Astrocyte (in vitro differentiated cells and primary cell): ENCODE measurements at regions not wholly inside any gene's neighbourhood (a gene's known extent, or its start where the extent isn't known, plus 50 kb on each side); places are given as distances from the start of the nearest gene placed in this dataset.

ENCODE experiments used
- DNase-seq: peaks from one replicate; pipeline ENCODE4 v3.0.0-alpha.2; 2010; ENCODE audit warnings: low read depth
- FAIRE-seq: peaks from 2 replicates; lab custom pipeline; 2011; peaks lifted over from hg19 to GRCh38; lab: Jason Lieb, UNC
- H2AFZ ChIP-seq: 2 replicates; pipeline ENCODE4 v1.6.0; 2012; ENCODE audit warnings: low read depth, low read length, inconsistent platforms
- H3K27ac ChIP-seq: 2 replicates; pipeline ENCODE4 v1.5.1; 2011; ENCODE audit warnings: low read depth, low read length, inconsistent platforms
- H3K27me3 ChIP-seq: 2 replicates; pipeline ENCODE4 v1.6.0; 2011; ENCODE audit warnings: low read length, inconsistent platforms; ENCODE audit not compliant: insufficient read depth
- H3K36me3 ChIP-seq: 2 replicates; pipeline ENCODE4 v1.5.1; 2011; ENCODE audit warnings: low read length, inconsistent platforms; ENCODE audit not compliant: insufficient read depth
- H3K4me1 ChIP-seq: 2 replicates; pipeline ENCODE4 v1.5.1; 2011; ENCODE audit warnings: low read length, inconsistent platforms; ENCODE audit not compliant: insufficient read depth
- H3K4me2 ChIP-seq: 2 replicates; pipeline ENCODE4 v1.6.0; 2012; ENCODE audit warnings: low read length, inconsistent platforms
- H3K4me3 ChIP-seq: 2 replicates; pipeline ENCODE4 v1.5.1; 2011; ENCODE audit warnings: low read depth, mild to moderate bottlenecking, low read length, inconsistent platforms; ENCODE audit not compliant: insufficient read depth
- H3K79me2 ChIP-seq: 2 replicates; pipeline ENCODE4 v1.6.0; 2012; ENCODE audit warnings: mild to moderate bottlenecking, low read length, inconsistent platforms; ENCODE audit not compliant: insufficient read depth
- H3K9ac ChIP-seq: 2 replicates; pipeline ENCODE4 v1.6.0; 2012; ENCODE audit warnings: mild to moderate bottlenecking, low read length, inconsistent platforms
- H3K9me3 ChIP-seq: 2 replicates; pipeline ENCODE4 v1.5.1; 2012; ENCODE audit warnings: low read depth, mild to moderate bottlenecking, low read length, inconsistent platforms; ENCODE audit not compliant: insufficient read depth
- H4K20me1 ChIP-seq: 2 replicates; pipeline ENCODE4 v1.6.0; 2012; ENCODE audit warnings: low read length, inconsistent platforms; ENCODE audit not compliant: insufficient read depth
- H3K27ac Mint-ChIP-seq: one replicate; pipeline ENCODE4 v1.8.0; 2021; ENCODE audit warnings: mild to moderate bottlenecking, mixed read lengths; ENCODE audit not compliant: unreplicated experiment
- H3K27me3 Mint-ChIP-seq: one replicate; pipeline ENCODE4 v1.8.0; 2021; ENCODE audit warnings: low read depth, mixed read lengths; ENCODE audit not compliant: unreplicated experiment
- H3K36me3 Mint-ChIP-seq: one replicate; pipeline ENCODE4 v1.8.0; 2021; ENCODE audit warnings: low read depth, mixed read lengths; ENCODE audit not compliant: unreplicated experiment
- H3K4me1 Mint-ChIP-seq: one replicate; pipeline ENCODE4 v1.8.0; 2021; ENCODE audit warnings: low read depth, mixed read lengths; ENCODE audit not compliant: unreplicated experiment
- H3K4me3 Mint-ChIP-seq: one replicate; pipeline ENCODE4 v1.8.0; 2021; ENCODE audit warnings: mild to moderate bottlenecking, moderate library complexity, mixed read lengths; ENCODE audit not compliant: unreplicated experiment
- H3K9me3 Mint-ChIP-seq: one replicate; pipeline ENCODE4 v1.8.0; 2021; ENCODE audit warnings: mild to moderate bottlenecking, mixed read lengths; ENCODE audit not compliant: unreplicated experiment
- EZH2 ChIP-seq: IDR thresholded peaks from 2 replicates; pipeline ENCODE4 v1.6.1; 2012; ENCODE audit warnings: mild to moderate bottlenecking, low read length, inconsistent platforms; ENCODE audit not compliant: insufficient read depth
- TF ChIP-seq, protein P1 (sequence below): IDR thresholded peaks from 2 replicates; pipeline ENCODE4 v1.5.1; 2011; ENCODE audit warnings: low read depth, mild to moderate bottlenecking, inconsistent platforms, low read length, moderate library complexity; ENCODE audit not compliant: insufficient read depth

DNA sequence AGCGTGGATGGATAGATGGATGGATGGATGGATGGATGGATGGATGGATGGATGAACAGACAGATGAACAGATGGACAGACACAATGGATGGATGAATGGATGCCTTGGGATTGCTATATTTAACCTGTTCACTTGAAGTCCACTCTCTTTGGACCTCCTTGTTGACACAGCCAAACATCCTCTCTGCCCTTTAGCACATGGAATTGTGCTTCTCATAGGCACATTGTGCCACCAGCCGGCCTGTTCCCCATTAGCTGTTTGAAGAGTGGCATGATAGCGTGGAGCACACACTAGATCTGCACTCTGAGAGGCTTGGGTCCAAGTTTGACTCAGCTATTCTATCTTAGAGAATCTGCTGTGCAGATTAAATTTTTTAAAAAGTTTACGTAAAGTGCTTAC lies 56.9 kb upstream of the GSC start:
- Histone ChIP-seq H3K9ac (no peak overlapping the region), H3K4me3 (no peak overlapping the region), H3K4me1 (no peaks in the 10 kb centered on the region), H4K20me1 (no peaks in the 10 kb centered on the region), H3K79me2 (no peaks in the 10 kb centered on the region), H3K36me3 (no peaks in the 10 kb centered on the region), H3K4me2 (no peak overlapping the region), H3K27me3 (no peaks in the 10 kb centered on the region), H2AFZ (no peak overlapping the region), H3K9me3 (peaks cover 2% of the 10 kb centered on the region), H3K27ac (no peak overlapping the region)
- Mint-ChIP-seq H3K4me1 (peaks cover 9% of the 10 kb centered on the region), H3K36me3 (no peaks in the 10 kb centered on the region), H3K27me3 (peaks cover 29% of the 10 kb centered on the region), H3K27ac (no peak overlapping the region), H3K4me3 (no peak overlapping the region), H3K9me3 (peaks cover 21% of the 10 kb centered on the region)
- FAIRE-seq (no peak), DNase-seq (no peak)
- TF ChIP-seq EZH2 = no peak
- TF ChIP-seq, protein P1, sequence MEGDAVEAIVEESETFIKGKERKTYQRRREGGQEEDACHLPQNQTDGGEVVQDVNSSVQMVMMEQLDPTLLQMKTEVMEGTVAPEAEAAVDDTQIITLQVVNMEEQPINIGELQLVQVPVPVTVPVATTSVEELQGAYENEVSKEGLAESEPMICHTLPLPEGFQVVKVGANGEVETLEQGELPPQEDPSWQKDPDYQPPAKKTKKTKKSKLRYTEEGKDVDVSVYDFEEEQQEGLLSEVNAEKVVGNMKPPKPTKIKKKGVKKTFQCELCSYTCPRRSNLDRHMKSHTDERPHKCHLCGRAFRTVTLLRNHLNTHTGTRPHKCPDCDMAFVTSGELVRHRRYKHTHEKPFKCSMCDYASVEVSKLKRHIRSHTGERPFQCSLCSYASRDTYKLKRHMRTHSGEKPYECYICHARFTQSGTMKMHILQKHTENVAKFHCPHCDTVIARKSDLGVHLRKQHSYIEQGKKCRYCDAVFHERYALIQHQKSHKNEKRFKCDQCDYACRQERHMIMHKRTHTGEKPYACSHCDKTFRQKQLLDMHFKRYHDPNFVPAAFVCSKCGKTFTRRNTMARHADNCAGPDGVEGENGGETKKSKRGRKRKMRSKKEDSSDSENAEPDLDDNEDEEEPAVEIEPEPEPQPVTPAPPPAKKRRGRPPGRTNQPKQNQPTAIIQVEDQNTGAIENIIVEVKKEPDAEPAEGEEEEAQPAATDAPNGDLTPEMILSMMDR = no peak

- no peak overlapping the region for H3K27ac Mint-ChIP-seq
These were observed 53.8 kb upstream of the GSC start for GRCh38 chr14:94823556-94824341.

More at GRCh38 chr14:94823556-94824341, 53.8 kb upstream of the GSC start:
- Histone ChIP-seq H3K4me2 (no peak overlapping the region), H3K79me2 (no peaks in the 10 kb centered on the region), H3K27ac (no peak overlapping the region), H3K27me3 (no peaks in the 10 kb centered on the region), H3K36me3 (no peaks in the 10 kb centered on the region), H2AFZ (no peak overlapping the region), H3K4me3 (no peak overlapping the region), H3K9ac (no peak overlapping the region), H3K4me1 (no peaks in the 10 kb centered on the region), H3K9me3 (peaks cover 2% of the 10 kb centered on the region), H4K20me1 (no peaks in the 10 kb centered on the region)
- peaks cover 9% of the 10 kb centered on the region for H3K4me1 Mint-ChIP-seq
- H3K36me3 Mint-ChIP-seq = no peaks in the 10 kb centered on the region
- no peak for TF ChIP-seq EZH2
- TF ChIP-seq, protein P1 = peak; percentile 17
- H3K9me3 Mint-ChIP-seq = peaks cover 18% of the 10 kb centered on the region
- no peak overlapping the region for H3K4me3 Mint-ChIP-seq
- peak; percentile 1 for DNase-seq
- no peak for FAIRE-seq
- peaks cover 31% of the 10 kb centered on the region for H3K27me3 Mint-ChIP-seq
